OCI-LY7 (cell line): ENCODE measurements at regions not wholly inside any gene's neighbourhood (a gene's known extent, or its start where the extent isn't known, plus 50 kb on each side); places are given as distances from the start of the nearest gene placed in this dataset.

ENCODE experiments used
- BruUV-seq: library from RNA; stranded (reverse); fragments of 400-500 nt; replicated peaks from 2 replicates; lab custom pipeline; 2021; lab: Mats Ljungman, UMichigan
- CTCF ChIA-PET: fragments of 300-600 bp; sonication (Branson Sonifier 250); formaldehyde crosslinking; loops from one replicate; lab custom pipeline; 2022; ENCODE audit warnings: antibody characterized with exemption; ENCODE audit not compliant: unreplicated experiment; lab: Charles Lee
- POLR2A ChIA-PET: fragments of 300-600 bp; sonication (Branson Sonifier 250); formaldehyde crosslinking; loops from one replicate; lab custom pipeline; 2022; ENCODE audit warnings: antibody characterized with exemption; lab: Charles Lee
- DNase-seq: peaks from one replicate; pipeline ENCODE4 v3.0.0-alpha.2; 2015; ENCODE audit warnings: low spot score
- H2AFZ ChIP-seq: fragments of 200-600 bp; sonication (generic), shearing (Covaris generic); 2 replicates; pipeline ENCODE4 v1.6.1; 2014; ENCODE audit warnings: mild to moderate bottlenecking, antibody characterized with exemption, low read length, moderate library complexity
- H3K27ac ChIP-seq: fragments of 200-600 bp; sonication (generic); 2 replicates; pipeline ENCODE4 v1.5.1; 2014; ENCODE audit warnings: mixed run types, low read depth, mild to moderate bottlenecking, moderate library complexity, low read length, inconsistent platforms; ENCODE audit not compliant: poor library complexity, severe bottlenecking
- H3K36me3 ChIP-seq: fragments of 200-600 bp; sonication (generic); 2 replicates; pipeline ENCODE4 v1.6.1; 2014; ENCODE audit warnings: mild to moderate bottlenecking, antibody characterized with exemption, low read length, moderate library complexity, mixed read lengths; ENCODE audit not compliant: insufficient read depth
- H3K4me1 ChIP-seq: fragments of 200-600 bp; sonication (generic); 2 replicates; pipeline ENCODE4 v1.5.1; 2014; ENCODE audit warnings: mild to moderate bottlenecking, low read length; ENCODE audit not compliant: insufficient read depth, poor library complexity, severe bottlenecking
- H3K4me2 ChIP-seq: fragments of 200-600 bp; sonication (generic); 2 replicates; pipeline ENCODE4 v1.6.1; 2014; ENCODE audit warnings: mild to moderate bottlenecking, low read length
- H3K4me3 ChIP-seq: fragments of 200-600 bp; sonication (generic); 2 replicates; pipeline ENCODE4 v1.5.1; 2014; ENCODE audit warnings: mild to moderate bottlenecking, low read depth, low read length; ENCODE audit not compliant: poor library complexity, severe bottlenecking
- H3K79me2 ChIP-seq: fragments of 200-600 bp; sonication (generic); 2 replicates; pipeline ENCODE4 v1.6.1; 2016; ENCODE audit warnings: low read depth, mild to moderate bottlenecking, low read length, moderate library complexity, mixed read lengths; ENCODE audit not compliant: insufficient read depth
- H3K9me2 ChIP-seq: fragments of 200-600 bp; sonication (generic); 2 replicates; pipeline ENCODE4 v1.6.1; 2016; ENCODE audit warnings: mild to moderate bottlenecking, low read length, mixed read lengths; ENCODE audit not compliant: insufficient read depth
- H3K9me3 ChIP-seq: fragments of 200-600 bp; sonication (generic); 2 replicates; pipeline ENCODE4 v1.6.1; 2014; ENCODE audit warnings: mild to moderate bottlenecking, mixed run types, low read length, mixed read lengths
- H4K20me1 ChIP-seq: fragments of 200-600 bp; sonication (generic); 2 replicates; pipeline ENCODE4 v1.6.1; 2014; ENCODE audit warnings: mild to moderate bottlenecking, antibody characterized with exemption, low read length, moderate library complexity, mixed read lengths; ENCODE audit not compliant: insufficient read depth
- EZH2phosphoT487 ChIP-seq: fragments of 200-600 bp; sonication (generic); IDR thresholded peaks from 2 replicates; pipeline ENCODE4 v1.6.1; 2018; ENCODE audit warnings: low read depth, borderline replicate concordance, mild to moderate bottlenecking, mixed run types, antibody characterized with exemption, low read length, moderate library complexity, mixed read lengths
- intact Hi-C: fragments of 100-400 bp; cut with micrococcal nuclease; formaldehyde crosslinking; loops from one replicate; pipeline ENCODE4 v1.10.0; 2022; ENCODE audit not compliant: unreplicated experiment
- TF ChIP-seq, protein P1 (sequence below): fragments of 200-600 bp; sonication (generic); conservative IDR thresholded peaks from 2 replicates; pipeline ENCODE4 v1.5.1; 2014; ENCODE audit warnings: mild to moderate bottlenecking, antibody characterized with exemption, low read length, moderate library complexity, mixed read lengths

GRCh38 chr3:35120026-35120425 lies 519.3 kb upstream of the ARPP21 start:
- Histone ChIP-seq H3K4me3 (no peak overlapping the region), H3K9me3 (no peaks in the 10 kb centered on the region), H3K4me1 (no peaks in the 10 kb centered on the region), H2AFZ (no peak overlapping the region), H3K4me2 (no peak overlapping the region), H3K79me2 (no peaks in the 10 kb centered on the region), H3K36me3 (no peaks in the 10 kb centered on the region), H3K27ac (no peak overlapping the region), H3K9me2 (no peaks in the 10 kb centered on the region), H4K20me1 (no peaks in the 10 kb centered on the region)
- intact Hi-C loops, result no loop called here
- BruUV-seq, result no TSS peak
- ChIA-PET POLR2A (no interaction called here), CTCF (no interaction called here)
- no peak for DNase-seq
- TF ChIP-seq EZH2phosphoT487, result no peak
- TF ChIP-seq, protein P1, sequence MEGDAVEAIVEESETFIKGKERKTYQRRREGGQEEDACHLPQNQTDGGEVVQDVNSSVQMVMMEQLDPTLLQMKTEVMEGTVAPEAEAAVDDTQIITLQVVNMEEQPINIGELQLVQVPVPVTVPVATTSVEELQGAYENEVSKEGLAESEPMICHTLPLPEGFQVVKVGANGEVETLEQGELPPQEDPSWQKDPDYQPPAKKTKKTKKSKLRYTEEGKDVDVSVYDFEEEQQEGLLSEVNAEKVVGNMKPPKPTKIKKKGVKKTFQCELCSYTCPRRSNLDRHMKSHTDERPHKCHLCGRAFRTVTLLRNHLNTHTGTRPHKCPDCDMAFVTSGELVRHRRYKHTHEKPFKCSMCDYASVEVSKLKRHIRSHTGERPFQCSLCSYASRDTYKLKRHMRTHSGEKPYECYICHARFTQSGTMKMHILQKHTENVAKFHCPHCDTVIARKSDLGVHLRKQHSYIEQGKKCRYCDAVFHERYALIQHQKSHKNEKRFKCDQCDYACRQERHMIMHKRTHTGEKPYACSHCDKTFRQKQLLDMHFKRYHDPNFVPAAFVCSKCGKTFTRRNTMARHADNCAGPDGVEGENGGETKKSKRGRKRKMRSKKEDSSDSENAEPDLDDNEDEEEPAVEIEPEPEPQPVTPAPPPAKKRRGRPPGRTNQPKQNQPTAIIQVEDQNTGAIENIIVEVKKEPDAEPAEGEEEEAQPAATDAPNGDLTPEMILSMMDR, result no peak

GRCh38 chr3:35137612-35138011 lies 501.7 kb upstream of the ARPP21 start:
- no peaks in the 10 kb centered on the region for H3K79me2 ChIP-seq
- H3K9me2 ChIP-seq, result no peaks in the 10 kb centered on the region
- H4K20me1 ChIP-seq, result no peaks in the 10 kb centered on the region
- ChIA-PET POLR2A (no interaction called here), CTCF (no interaction called here)
- H3K27ac ChIP-seq, result no peak overlapping the region
- DNase-seq, result no peak
- TF ChIP-seq, protein P1, result no peak
- TF ChIP-seq EZH2phosphoT487, result no peak
- no peaks in the 10 kb centered on the region for H3K36me3 ChIP-seq
- H2AFZ ChIP-seq, result no peak overlapping the region
- H3K4me1 ChIP-seq, result no peaks in the 10 kb centered on the region
- intact Hi-C loops, result no loop called here
- no peak overlapping the region for H3K4me3 ChIP-seq
- H3K4me2 ChIP-seq, result no peak overlapping the region
- H3K9me3 ChIP-seq, result no peaks in the 10 kb centered on the region
- BruUV-seq, result no TSS peak

- POLR2A ChIA-PET, result no interaction called here
- no peaks in the 10 kb centered on the region for H3K9me3 ChIP-seq
Observed at GRCh38 chr3:35141406-35141805, 497.9 kb upstream of the ARPP21 start.

More at GRCh38 chr3:35141406-35141805, 497.9 kb upstream of the ARPP21 start:
- TF ChIP-seq, protein P1, result no peak
- H3K36me3 ChIP-seq, result no peaks in the 10 kb centered on the region
- no peak overlapping the region for H3K4me3 ChIP-seq
- H3K4me1 ChIP-seq, result no peaks in the 10 kb centered on the region
- no TSS peak for BruUV-seq
- intact Hi-C loops, result no loop called here
- H3K9me2 ChIP-seq, result no peaks in the 10 kb centered on the region
- DNase-seq, result no peak
- no peak overlapping the region for H2AFZ ChIP-seq
- H4K20me1 ChIP-seq, result no peaks in the 10 kb centered on the region
- CTCF ChIA-PET, result no interaction called here
- H3K4me2 ChIP-seq, result no peak overlapping the region
- H3K27ac ChIP-seq, result no peak overlapping the region
- no peaks in the 10 kb centered on the region for H3K79me2 ChIP-seq
